ENCODE measurements at regions not wholly inside any gene's neighbourhood (a gene's known extent, or its start where the extent isn't known, plus 50 kb on each side); places are given as distances from the start of the nearest gene placed in this dataset.

- no peak for DNase-seq (ENCODE audit: low read depth in 1 of 2, low spot score in 1 of 2)
These were observed 90.2 kb downstream of the MCFD2 start for GRCh38 chr2:46825231-46825938.

GRCh38 chr2:46824611-46825010, 91.0 kb downstream of the MCFD2 start:
- no peaks in the 10 kb centered on the region for H3K27me3 ChIP-seq (ENCODE audit: insufficient read depth, poor library complexity, severe bottlenecking)
- no peak overlapping the region for H3K4me3 ChIP-seq (replicated peaks; ENCODE audit: insufficient read depth, low read length)
- no peak for DNase-seq (ENCODE audit: low read depth in 1 of 2, low spot score in 1 of 2)
- no peak overlapping the region for H3K27ac ChIP-seq (replicated peaks)
- no peak for TF ChIP-seq GABPA (IDR thresholded peaks at IDR 0.05; ENCODE audit: low read depth)
- no peak for TF ChIP-seq POLR2AphosphoS5 (IDR thresholded peaks at IDR 0.05; ENCODE audit: low read depth)

More at GRCh38 chr2:46825231-46825938, 90.2 kb downstream of the MCFD2 start:
- no peaks in the 10 kb centered on the region for H3K27me3 ChIP-seq (ENCODE audit: insufficient read depth, poor library complexity, severe bottlenecking)
- H3K27ac ChIP-seq (replicated peaks) = no peak overlapping the region
- TF ChIP-seq CTCF (IDR thresholded peaks at IDR 0.05; ENCODE audit: insufficient read depth, low read length) = no peak
- no peak overlapping the region for H3K4me3 ChIP-seq (replicated peaks; ENCODE audit: insufficient read depth, low read length)

GRCh38 chr2:46821600-46821999, 94.0 kb downstream of the MCFD2 start:
- DNase-seq (ENCODE audit: low read depth in 1 of 2, low spot score in 1 of 2) = no peak
- no peak overlapping the region for H3K27ac ChIP-seq (replicated peaks)
- H3K27me3 ChIP-seq (ENCODE audit: insufficient read depth, poor library complexity, severe bottlenecking) = no peaks in the 10 kb centered on the region
- H3K4me3 ChIP-seq (replicated peaks; ENCODE audit: insufficient read depth, low read length) = no peak overlapping the region
- TF ChIP-seq REST (IDR thresholded peaks at IDR 0.05; ENCODE audit: insufficient replicate concordance, low read depth) = no peak
- no peak for TF ChIP-seq SPI1 (IDR thresholded peaks at IDR 0.05; ENCODE audit: borderline replicate concordance, low read depth)
- no peak for TF ChIP-seq CTCF (IDR thresholded peaks at IDR 0.05; ENCODE audit: insufficient read depth, low read length)
- TF ChIP-seq GABPA (IDR thresholded peaks at IDR 0.05; ENCODE audit: low read depth) = no peak
- TF ChIP-seq POLR2AphosphoS5 (IDR thresholded peaks at IDR 0.05; ENCODE audit: low read depth) = no peak

GRCh38 chr2:46818819-46819218, 96.8 kb downstream of the MCFD2 start:
- TF ChIP-seq GABPA (IDR thresholded peaks at IDR 0.05; ENCODE audit: low read depth) (no peak), REST (IDR thresholded peaks at IDR 0.05; ENCODE audit: insufficient replicate concordance, low read depth) (no peak), CTCF (IDR thresholded peaks at IDR 0.05; ENCODE audit: insufficient read depth, low read length) (no peak), SPI1 (IDR thresholded peaks at IDR 0.05; ENCODE audit: borderline replicate concordance, low read depth) (no peak), POLR2AphosphoS5 (IDR thresholded peaks at IDR 0.05; ENCODE audit: low read depth) (no peak)
- Histone ChIP-seq H3K27me3 (ENCODE audit: insufficient read depth, poor library complexity, severe bottlenecking) (no peaks in the 10 kb centered on the region), H3K4me3 (replicated peaks; ENCODE audit: insufficient read depth, low read length) (no peak overlapping the region), H3K27ac (replicated peaks) (no peak overlapping the region)
- no peak for DNase-seq (ENCODE audit: low read depth in 1 of 2, low spot score in 1 of 2)
